ENCODE measurements at regions not wholly inside any gene's neighbourhood (a gene's known extent, or its start where the extent isn't known, plus 50 kb on each side); places are given as distances from the start of the nearest gene placed in this dataset.
A peak's percentile ranks its signal among the peaks of the same experiment; 100 is the strongest.
"Not testable (repeated sequence)": the region's sequence is repeated elsewhere in the genome, so short reads cannot be mapped to it uniquely, and the experiment has no call there.

DNA sequence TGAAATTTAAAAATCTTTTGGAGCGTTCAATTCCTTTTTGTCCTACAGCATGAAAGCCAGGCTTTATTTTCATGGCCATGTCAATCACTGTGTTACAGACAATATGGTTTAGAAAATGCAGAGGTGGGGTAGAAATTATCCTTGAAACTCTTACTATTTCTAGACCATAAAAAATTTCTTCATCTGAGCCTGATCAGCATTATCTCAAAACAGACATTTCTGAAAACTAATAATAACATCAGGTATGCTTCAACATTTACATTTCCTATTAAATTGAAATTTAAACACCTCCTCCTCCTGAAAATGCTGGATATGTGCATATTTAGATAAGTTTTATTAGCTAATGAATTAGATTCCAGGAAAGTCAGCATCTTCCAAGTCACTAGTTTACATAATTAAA, 570.6 kb downstream of the RIT2 start:
- TF ChIP-seq, protein P1, sequence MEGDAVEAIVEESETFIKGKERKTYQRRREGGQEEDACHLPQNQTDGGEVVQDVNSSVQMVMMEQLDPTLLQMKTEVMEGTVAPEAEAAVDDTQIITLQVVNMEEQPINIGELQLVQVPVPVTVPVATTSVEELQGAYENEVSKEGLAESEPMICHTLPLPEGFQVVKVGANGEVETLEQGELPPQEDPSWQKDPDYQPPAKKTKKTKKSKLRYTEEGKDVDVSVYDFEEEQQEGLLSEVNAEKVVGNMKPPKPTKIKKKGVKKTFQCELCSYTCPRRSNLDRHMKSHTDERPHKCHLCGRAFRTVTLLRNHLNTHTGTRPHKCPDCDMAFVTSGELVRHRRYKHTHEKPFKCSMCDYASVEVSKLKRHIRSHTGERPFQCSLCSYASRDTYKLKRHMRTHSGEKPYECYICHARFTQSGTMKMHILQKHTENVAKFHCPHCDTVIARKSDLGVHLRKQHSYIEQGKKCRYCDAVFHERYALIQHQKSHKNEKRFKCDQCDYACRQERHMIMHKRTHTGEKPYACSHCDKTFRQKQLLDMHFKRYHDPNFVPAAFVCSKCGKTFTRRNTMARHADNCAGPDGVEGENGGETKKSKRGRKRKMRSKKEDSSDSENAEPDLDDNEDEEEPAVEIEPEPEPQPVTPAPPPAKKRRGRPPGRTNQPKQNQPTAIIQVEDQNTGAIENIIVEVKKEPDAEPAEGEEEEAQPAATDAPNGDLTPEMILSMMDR (conservative IDR thresholded peaks at IDR 0.05; ENCODE audit: low read length) = no peak
- no peak overlapping the region for H3K4me3 ChIP-seq (ENCODE audit: low read length)
- DNase-seq (ENCODE audit: low read depth) = no peak

DNA sequence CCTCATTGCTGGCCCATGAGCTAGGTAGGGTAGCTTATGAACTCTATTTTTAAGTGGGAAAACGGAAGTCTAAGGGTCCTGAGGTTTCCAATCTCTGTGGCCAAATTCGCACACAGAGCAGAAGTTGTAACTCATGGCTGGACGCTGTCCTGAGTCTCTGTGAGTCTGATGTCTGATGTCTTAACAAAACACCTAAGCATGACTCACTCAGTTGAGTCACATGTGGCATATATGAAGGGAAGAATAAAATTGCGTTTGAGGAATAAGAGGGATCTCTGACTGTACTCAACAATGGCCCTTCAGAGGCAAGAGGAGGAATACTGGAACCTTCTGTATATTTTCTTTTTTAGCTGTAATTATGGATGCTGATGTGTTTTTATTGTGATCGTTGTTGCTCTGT, 569.7 kb downstream of the RIT2 start:
- peak; percentile 14 for DNase-seq (ENCODE audit: low read depth)
- no peak overlapping the region for H3K4me3 ChIP-seq (ENCODE audit: low read length)
- TF ChIP-seq, protein P1 (conservative IDR thresholded peaks at IDR 0.05; ENCODE audit: low read length) = no peak

DNA sequence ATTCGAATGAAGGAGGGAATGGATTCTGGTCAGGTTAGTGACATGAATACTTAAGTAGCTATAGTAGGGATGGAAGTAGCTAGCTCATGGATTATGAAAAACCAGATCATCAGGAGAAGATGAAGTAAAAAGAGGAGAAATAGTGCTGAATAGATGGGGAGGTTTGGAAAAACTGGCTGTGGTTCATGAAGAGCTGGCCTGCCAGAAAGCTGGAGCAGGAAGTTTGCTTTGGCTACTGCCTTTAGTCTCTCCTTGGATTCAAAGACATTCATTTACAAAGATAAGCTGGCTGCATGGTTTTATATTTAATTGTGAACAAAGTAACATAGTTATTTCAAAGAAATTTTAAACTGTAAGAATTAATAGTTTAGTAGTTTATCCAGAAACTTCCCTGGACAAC, 567.0 kb downstream of the RIT2 start:
- no peak overlapping the region for H3K4me3 ChIP-seq (ENCODE audit: low read length)
- no peak for DNase-seq (ENCODE audit: low read depth)
- TF ChIP-seq, protein P1 (conservative IDR thresholded peaks at IDR 0.05; ENCODE audit: low read length) = no peak

DNA sequence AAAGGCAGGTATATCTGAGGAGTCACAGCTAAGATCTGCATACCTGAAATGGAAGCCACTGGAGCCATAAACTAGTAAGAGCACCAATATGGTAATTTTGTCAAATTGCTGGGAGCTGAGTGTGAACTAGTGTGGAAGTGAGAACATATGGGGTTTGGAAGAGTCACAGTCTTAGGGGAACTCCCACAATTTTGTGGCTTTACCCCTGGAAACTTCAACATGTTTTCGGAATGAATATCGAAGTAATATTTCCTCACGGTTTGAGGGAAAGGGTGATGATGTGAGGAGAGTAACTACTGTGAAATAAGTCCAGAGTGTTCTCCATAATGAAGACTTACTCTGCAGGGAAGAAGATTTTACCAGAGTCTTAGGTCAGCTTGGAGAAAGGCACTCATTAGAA, 565.9 kb downstream of the RIT2 start:
- peak; percentile 28 for DNase-seq (ENCODE audit: low read depth)
- TF ChIP-seq, protein P1 (conservative IDR thresholded peaks at IDR 0.05; ENCODE audit: low read length) = no peak
- H3K4me3 ChIP-seq (ENCODE audit: low read length) = no peak overlapping the region

DNA sequence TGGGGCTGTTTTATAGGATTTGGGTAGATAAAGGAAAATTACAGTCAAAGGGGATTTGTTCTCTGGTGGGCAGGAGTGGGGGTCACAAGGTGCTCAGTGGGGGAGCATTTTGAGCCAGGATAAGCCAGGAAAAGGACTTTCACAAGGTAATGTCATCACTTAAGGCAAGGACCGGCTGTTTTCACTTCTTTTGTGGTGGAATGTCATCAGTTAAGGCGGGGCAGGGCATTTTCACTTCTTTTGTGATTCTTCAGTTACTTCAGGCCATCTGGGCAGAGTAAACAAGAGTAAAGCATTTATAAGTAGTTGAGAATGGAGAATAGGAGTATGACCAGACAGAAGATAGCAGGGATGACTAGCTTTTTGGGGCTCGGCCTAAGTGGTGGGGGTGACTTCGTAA, 562.9 kb downstream of the RIT2 start:
- H3K4me3 ChIP-seq (ENCODE audit: low read length); DNase-seq (ENCODE audit: low read depth): not testable (repeated sequence)

DNA sequence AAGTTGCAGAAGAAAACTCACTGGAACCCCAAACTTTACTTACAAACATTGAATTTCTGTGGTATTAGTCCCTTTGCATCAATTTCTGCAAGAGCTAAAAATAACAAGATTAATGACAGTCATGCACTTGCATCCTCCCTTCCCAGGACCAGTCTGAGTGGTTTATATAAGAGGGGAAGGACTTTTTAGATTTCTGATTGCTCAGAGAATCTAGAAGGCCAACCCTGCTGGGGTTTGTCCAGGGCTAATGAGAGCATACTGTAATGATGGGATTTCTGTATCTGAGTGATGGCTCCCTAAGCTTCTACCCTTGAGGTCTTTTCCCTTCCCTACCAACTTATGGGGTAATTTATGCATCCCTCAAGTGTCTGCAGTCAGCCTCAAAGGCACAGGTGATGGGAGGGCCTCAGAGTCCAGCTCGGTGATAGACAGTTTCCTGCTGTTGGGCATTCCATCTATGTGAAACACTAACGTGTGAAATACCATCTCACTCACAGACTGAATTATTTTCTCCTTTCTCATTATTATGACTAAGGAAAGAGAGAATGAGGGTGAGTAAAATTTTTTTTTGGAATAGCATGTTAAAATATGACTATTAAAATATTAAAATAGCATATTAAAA, 556.3 kb downstream of the RIT2 start:
- no peak overlapping the region for H3K4me3 ChIP-seq (ENCODE audit: low read length)
- TF ChIP-seq, protein P1 (conservative IDR thresholded peaks at IDR 0.05; ENCODE audit: low read length) = no peak
- peak; percentile 2 for DNase-seq (ENCODE audit: low read depth)

DNA sequence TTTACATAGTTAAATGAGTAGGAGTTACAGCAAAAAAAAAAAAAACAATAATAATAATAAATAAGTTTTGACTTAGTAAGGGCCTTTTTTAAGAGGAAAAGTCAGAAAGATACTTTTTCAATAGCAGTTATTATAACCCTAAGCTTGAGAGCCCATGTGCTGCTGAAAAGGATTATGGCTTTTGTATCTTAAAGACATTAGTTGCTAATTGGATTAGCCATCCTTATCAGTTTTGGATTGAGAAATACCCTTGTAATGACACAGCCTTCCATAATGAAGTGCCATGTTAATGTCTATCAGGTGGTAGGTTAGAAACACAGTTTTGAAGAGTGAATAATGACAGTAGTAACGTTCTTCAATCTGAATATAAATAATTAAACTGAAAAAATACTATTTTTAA, 554.0 kb downstream of the RIT2 start:
- TF ChIP-seq, protein P1 (conservative IDR thresholded peaks at IDR 0.05; ENCODE audit: low read length) = no peak
- DNase-seq (ENCODE audit: low read depth) = no peak
- no peak overlapping the region for H3K4me3 ChIP-seq (ENCODE audit: low read length)

DNA sequence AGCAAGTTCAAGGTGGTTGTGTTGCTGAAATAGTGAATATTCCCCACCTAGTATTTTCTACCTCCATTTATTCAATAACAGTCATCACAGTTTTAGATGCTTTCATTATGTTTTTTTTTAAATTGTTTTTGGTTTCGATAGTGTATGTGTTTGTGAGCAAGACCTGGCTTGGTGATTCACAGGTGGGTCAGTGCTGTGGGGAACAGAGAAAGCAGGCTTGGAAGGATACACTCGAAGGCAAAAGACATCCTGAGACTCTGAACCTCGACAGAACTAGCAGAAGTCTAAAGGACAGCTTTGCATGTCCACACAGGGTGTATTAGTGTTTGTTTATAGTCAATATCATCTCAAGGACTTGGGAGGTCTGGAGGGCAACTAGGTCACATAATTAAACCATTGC, 551.5 kb downstream of the RIT2 start:
- TF ChIP-seq, protein P1 (conservative IDR thresholded peaks at IDR 0.05; ENCODE audit: low read length) = no peak

More for the DNA sequence above, 551.5 kb downstream of the RIT2 start:
- no peak for DNase-seq (ENCODE audit: low read depth)
- H3K4me3 ChIP-seq (ENCODE audit: low read length) = no peak overlapping the region
